ENCODE measurements at regions not wholly inside any gene's neighbourhood (a gene's known extent, or its start where the extent isn't known, plus 50 kb on each side); places are given as distances from the start of the nearest gene placed in this dataset.

DNA sequence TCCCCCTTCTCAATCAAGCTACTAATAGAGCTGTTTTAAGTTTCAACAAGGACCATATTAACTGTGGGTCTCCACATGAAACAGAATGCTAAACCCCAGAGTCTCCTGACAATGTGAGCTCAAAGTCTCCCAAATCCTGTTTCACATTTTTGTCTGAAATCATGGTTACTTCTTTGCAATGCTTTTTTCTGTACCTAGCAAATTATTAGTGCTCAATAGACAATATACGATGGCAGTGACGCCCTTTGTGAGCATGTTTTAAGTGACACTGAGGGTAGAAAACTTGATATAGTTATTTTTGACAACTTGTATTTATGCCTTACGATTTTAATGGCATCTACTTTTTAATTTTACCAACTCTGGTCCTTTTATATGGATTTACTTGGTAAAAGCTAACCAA lies 85.4 kb upstream of the SOX5 start:
- DNase-seq (no peak), ATAC-seq (no peak)
- intact Hi-C loops (cut with DNase I) = no loop called here
- Histone ChIP-seq H3K4me3 (no peak overlapping the region), H3K4me1 (no peaks in the 10 kb centered on the region), H3K27ac (no peak overlapping the region), H3K27me3 (ENCODE audit: low read depth) (no peaks in the 10 kb centered on the region), H3K9me3 (no peaks in the 10 kb centered on the region), H3K36me3 (no peaks in the 10 kb centered on the region)
- TF ChIP-seq, protein P1, sequence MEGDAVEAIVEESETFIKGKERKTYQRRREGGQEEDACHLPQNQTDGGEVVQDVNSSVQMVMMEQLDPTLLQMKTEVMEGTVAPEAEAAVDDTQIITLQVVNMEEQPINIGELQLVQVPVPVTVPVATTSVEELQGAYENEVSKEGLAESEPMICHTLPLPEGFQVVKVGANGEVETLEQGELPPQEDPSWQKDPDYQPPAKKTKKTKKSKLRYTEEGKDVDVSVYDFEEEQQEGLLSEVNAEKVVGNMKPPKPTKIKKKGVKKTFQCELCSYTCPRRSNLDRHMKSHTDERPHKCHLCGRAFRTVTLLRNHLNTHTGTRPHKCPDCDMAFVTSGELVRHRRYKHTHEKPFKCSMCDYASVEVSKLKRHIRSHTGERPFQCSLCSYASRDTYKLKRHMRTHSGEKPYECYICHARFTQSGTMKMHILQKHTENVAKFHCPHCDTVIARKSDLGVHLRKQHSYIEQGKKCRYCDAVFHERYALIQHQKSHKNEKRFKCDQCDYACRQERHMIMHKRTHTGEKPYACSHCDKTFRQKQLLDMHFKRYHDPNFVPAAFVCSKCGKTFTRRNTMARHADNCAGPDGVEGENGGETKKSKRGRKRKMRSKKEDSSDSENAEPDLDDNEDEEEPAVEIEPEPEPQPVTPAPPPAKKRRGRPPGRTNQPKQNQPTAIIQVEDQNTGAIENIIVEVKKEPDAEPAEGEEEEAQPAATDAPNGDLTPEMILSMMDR (IDR thresholded peaks at IDR 0.05) = no peak

DNA sequence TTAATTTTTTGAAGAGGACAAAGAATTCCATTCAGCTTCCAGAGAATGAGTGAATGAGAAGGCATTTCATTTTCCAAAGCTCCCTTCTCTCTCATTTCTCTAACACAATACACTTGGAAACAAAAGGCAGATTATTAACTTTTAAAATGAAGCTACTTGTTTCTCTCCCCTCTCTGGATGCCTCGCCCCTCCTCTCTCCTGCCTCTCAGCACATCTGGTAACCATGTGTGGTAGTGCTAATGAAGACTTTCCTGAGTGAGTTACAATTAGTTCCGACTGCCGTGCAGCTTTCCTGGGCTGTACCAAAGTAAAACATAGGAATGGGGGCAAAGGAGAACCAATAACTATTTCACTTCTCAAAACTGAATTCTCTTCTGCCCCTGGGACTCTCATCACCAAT lies 84.7 kb upstream of the SOX5 start:
- Histone ChIP-seq H3K27me3 (ENCODE audit: low read depth) (no peaks in the 10 kb centered on the region), H3K27ac (no peak overlapping the region), H3K9me3 (no peaks in the 10 kb centered on the region), H3K4me1 (no peaks in the 10 kb centered on the region), H3K4me3 (no peak overlapping the region), H3K36me3 (no peaks in the 10 kb centered on the region)
- no peak for ATAC-seq
- DNase-seq = no peak
- TF ChIP-seq, protein P1 (IDR thresholded peaks at IDR 0.05) = no peak
- intact Hi-C loops (cut with DNase I) = no loop called here

DNA sequence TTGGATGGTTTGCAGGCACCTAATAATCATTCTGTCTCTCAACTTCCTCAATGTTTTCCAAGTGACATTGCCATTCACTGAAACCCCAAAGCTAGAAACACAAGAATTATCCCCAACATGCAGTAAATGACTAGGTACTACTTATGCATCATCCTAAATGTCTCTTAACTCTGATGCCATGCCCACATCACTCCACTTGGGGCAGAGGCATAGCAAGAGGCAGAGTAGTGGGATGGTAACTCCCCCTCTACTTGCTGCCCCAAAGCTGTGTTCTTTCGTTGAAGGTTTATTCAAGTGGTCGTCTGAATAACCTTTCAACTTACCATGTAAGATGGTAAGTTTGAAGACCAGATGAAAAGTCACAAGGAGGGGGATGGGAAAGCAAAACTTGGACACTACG lies 77.9 kb upstream of the SOX5 start:
- no peak overlapping the region for H3K27ac ChIP-seq
- ATAC-seq (no peak), DNase-seq (no peak)
- H3K4me3 ChIP-seq = no peak overlapping the region
- no peaks in the 10 kb centered on the region for H3K4me1 ChIP-seq
- H3K9me3 ChIP-seq = no peaks in the 10 kb centered on the region
- TF ChIP-seq, protein P1 (IDR thresholded peaks at IDR 0.05) = no peak
- intact Hi-C loops (cut with DNase I) = no loop called here
- H3K36me3 ChIP-seq = no peaks in the 10 kb centered on the region
- H3K27me3 ChIP-seq (ENCODE audit: low read depth) = no peaks in the 10 kb centered on the region

DNA sequence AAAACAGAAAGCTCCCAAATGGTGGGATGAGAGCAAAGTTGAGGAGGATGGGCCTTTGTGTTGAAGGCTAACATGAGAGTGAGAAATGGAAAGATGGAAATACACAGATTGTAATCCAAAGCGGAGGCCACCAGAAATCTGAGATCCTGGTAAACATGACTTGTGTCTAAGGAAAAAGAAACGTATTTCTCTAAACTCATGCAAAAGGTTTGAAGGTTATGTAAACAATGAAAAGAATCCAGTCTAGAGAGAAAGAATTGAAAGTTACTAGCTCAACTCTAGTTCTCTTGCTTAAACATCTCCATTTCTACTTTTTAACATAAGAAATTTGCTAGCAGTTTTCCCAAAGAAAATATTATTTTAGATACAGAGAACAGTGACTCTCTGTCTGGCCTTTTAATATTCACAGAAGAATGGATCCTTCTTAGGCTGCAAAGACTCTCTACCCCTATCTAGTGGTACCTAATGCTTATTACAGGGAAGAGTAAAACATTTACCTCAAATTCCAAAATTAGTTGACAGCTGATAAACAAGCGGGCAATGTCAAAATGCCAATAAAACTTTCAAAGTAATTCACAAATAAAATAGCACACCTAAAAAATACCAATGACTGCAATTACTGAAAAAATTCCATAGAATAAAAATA lies 75.8 kb upstream of the SOX5 start:
- Histone ChIP-seq H3K9me3 (no peaks in the 10 kb centered on the region), H3K36me3 (no peaks in the 10 kb centered on the region), H3K4me1 (no peaks in the 10 kb centered on the region), H3K27me3 (ENCODE audit: low read depth) (no peaks in the 10 kb centered on the region), H3K4me3 (no peak overlapping the region), H3K27ac (no peak overlapping the region)
- intact Hi-C loops (cut with DNase I) = no loop called here
- DNase-seq (no peak), ATAC-seq (no peak)
- TF ChIP-seq, protein P1 (IDR thresholded peaks at IDR 0.05) = no peak

DNA sequence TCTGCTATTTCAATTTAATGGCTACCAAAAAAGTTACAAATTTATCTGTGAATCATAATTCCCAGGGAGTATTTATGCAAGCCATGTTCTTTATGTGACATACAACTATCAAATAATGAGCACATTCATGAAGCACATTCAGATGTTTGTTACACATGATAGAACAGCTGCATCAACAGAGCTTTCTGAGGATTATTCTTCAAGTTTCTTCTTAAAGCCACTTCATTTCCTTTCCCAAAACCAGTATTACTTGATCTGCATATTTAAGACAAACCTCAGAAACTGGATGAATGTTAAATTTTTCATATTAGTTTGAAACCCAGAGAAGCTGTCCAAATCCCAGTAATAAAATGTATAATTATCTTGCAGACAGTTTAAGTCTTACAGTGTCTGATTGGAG lies 73.6 kb upstream of the SOX5 start:
- Histone ChIP-seq H3K4me3 (no peak overlapping the region), H3K36me3 (no peaks in the 10 kb centered on the region), H3K27me3 (ENCODE audit: low read depth) (no peaks in the 10 kb centered on the region), H3K4me1 (no peaks in the 10 kb centered on the region), H3K9me3 (no peaks in the 10 kb centered on the region), H3K27ac (no peak overlapping the region)
- ATAC-seq = no peak
- TF ChIP-seq, protein P1 (IDR thresholded peaks at IDR 0.05) = no peak
- intact Hi-C loops (cut with DNase I) = no loop called here
- DNase-seq = no peak

DNA sequence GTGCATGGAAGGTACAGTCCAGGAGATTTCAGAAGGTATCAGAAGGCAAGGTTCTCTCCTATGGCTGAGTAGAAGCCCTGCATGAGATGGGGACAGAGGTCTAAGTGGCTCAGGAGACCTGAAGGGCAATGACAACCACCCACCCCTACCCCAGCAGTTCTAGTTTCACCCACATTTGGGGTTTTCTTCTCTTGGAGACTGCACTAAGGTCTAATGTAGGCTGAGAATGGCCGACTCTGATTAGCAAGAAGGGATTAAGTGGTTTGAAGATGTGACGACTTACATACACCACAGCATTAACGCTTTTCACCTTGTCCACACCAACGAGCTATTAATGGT lies 71.7 kb upstream of the SOX5 start:
- Histone ChIP-seq H3K27ac (no peak overlapping the region), H3K36me3 (no peaks in the 10 kb centered on the region), H3K4me3 (no peak overlapping the region), H3K4me1 (no peaks in the 10 kb centered on the region), H3K9me3 (no peaks in the 10 kb centered on the region), H3K27me3 (ENCODE audit: low read depth) (no peaks in the 10 kb centered on the region)
- no peak for ATAC-seq
- TF ChIP-seq, protein P1 (IDR thresholded peaks at IDR 0.05) = no peak
- intact Hi-C loops (cut with DNase I) = no loop called here
- DNase-seq = no peak

Data from lower lobe of right lung (tissue), 2 donors.